ENCODE measurements at regions not wholly inside any gene's neighbourhood (a gene's known extent, or its start where the extent isn't known, plus 50 kb on each side); places are given as distances from the start of the nearest gene placed in this dataset.

DNA sequence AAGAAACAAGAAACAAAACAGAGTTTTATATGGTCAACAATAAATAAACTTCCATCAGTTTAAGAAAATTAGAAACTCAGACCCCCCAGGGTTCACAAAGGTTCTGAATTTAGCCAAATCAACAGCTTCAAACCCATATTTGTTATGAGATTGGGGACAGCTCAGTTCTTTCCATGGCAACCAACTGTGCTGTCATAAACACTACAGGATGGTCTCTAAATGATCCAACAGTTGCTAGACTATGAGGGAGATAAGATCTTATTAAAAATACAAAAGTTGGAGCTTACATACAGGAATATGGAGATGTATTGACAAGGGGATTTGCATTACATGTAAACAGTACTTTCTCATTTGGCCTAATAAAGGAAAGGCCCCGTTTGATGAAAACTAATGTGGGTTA lies 154.6 kb upstream of the CTAGE1 start:
- H3K4me3 ChIP-seq (replicated peaks; ENCODE audit: insufficient read depth, low read length) = no peak overlapping the region
- TF ChIP-seq, protein P1, sequence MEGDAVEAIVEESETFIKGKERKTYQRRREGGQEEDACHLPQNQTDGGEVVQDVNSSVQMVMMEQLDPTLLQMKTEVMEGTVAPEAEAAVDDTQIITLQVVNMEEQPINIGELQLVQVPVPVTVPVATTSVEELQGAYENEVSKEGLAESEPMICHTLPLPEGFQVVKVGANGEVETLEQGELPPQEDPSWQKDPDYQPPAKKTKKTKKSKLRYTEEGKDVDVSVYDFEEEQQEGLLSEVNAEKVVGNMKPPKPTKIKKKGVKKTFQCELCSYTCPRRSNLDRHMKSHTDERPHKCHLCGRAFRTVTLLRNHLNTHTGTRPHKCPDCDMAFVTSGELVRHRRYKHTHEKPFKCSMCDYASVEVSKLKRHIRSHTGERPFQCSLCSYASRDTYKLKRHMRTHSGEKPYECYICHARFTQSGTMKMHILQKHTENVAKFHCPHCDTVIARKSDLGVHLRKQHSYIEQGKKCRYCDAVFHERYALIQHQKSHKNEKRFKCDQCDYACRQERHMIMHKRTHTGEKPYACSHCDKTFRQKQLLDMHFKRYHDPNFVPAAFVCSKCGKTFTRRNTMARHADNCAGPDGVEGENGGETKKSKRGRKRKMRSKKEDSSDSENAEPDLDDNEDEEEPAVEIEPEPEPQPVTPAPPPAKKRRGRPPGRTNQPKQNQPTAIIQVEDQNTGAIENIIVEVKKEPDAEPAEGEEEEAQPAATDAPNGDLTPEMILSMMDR (IDR thresholded peaks at IDR 0.05; ENCODE audit: insufficient read depth, low read length) = no peak
- TF ChIP-seq POLR2AphosphoS5 (IDR thresholded peaks at IDR 0.05; ENCODE audit: low read depth) (no peak), SPI1 (IDR thresholded peaks at IDR 0.05; ENCODE audit: borderline replicate concordance, low read depth) (no peak), GABPA (IDR thresholded peaks at IDR 0.05; ENCODE audit: low read depth) (no peak)
- TF ChIP-seq, protein P2, sequence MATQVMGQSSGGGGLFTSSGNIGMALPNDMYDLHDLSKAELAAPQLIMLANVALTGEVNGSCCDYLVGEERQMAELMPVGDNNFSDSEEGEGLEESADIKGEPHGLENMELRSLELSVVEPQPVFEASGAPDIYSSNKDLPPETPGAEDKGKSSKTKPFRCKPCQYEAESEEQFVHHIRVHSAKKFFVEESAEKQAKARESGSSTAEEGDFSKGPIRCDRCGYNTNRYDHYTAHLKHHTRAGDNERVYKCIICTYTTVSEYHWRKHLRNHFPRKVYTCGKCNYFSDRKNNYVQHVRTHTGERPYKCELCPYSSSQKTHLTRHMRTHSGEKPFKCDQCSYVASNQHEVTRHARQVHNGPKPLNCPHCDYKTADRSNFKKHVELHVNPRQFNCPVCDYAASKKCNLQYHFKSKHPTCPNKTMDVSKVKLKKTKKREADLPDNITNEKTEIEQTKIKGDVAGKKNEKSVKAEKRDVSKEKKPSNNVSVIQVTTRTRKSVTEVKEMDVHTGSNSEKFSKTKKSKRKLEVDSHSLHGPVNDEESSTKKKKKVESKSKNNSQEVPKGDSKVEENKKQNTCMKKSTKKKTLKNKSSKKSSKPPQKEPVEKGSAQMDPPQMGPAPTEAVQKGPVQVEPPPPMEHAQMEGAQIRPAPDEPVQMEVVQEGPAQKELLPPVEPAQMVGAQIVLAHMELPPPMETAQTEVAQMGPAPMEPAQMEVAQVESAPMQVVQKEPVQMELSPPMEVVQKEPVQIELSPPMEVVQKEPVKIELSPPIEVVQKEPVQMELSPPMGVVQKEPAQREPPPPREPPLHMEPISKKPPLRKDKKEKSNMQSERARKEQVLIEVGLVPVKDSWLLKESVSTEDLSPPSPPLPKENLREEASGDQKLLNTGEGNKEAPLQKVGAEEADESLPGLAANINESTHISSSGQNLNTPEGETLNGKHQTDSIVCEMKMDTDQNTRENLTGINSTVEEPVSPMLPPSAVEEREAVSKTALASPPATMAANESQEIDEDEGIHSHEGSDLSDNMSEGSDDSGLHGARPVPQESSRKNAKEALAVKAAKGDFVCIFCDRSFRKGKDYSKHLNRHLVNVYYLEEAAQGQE (IDR thresholded peaks at IDR 0.05; ENCODE audit: insufficient replicate concordance, low read depth) = no peak
- H3K27ac ChIP-seq (replicated peaks) = no peak overlapping the region
- no peaks in the 10 kb centered on the region for H3K27me3 ChIP-seq (ENCODE audit: insufficient read depth, poor library complexity, severe bottlenecking)
- DNase-seq (ENCODE audit: low read depth in 1 of 2, low spot score in 1 of 2) = no peak

DNA sequence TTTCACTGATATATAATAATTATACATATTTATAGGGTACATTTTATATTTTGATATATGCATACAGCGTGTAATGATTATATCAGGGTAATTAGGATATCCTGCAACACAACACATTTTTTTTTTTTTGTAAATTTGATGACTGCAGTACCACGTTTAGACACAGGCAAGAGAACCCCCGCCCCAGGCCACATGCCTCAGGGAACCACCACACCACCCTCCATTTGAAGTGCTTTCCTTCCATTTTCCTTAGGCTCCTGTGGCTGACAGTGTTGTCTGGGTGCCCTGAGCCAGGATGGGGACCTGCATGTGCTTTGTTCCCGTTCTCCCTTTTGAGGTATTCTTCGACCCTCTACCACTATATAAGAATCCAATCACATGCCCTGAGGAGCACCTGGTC lies 161.6 kb upstream of the CTAGE1 start:
- Histone ChIP-seq H3K27me3 (ENCODE audit: insufficient read depth, poor library complexity, severe bottlenecking) (no peaks in the 10 kb centered on the region), H3K4me3 (replicated peaks; ENCODE audit: insufficient read depth, low read length) (no peak overlapping the region), H3K27ac (replicated peaks) (no peak overlapping the region)
- TF ChIP-seq GABPA (IDR thresholded peaks at IDR 0.05; ENCODE audit: low read depth) (no peak), POLR2AphosphoS5 (IDR thresholded peaks at IDR 0.05; ENCODE audit: low read depth) (no peak), SPI1 (IDR thresholded peaks at IDR 0.05; ENCODE audit: borderline replicate concordance, low read depth) (no peak)
- TF ChIP-seq, protein P2 (IDR thresholded peaks at IDR 0.05; ENCODE audit: insufficient replicate concordance, low read depth) = no peak
- TF ChIP-seq, protein P1 (IDR thresholded peaks at IDR 0.05; ENCODE audit: insufficient read depth, low read length) = no peak
- DNase-seq (ENCODE audit: low read depth in 1 of 2, low spot score in 1 of 2) = no peak

DNA sequence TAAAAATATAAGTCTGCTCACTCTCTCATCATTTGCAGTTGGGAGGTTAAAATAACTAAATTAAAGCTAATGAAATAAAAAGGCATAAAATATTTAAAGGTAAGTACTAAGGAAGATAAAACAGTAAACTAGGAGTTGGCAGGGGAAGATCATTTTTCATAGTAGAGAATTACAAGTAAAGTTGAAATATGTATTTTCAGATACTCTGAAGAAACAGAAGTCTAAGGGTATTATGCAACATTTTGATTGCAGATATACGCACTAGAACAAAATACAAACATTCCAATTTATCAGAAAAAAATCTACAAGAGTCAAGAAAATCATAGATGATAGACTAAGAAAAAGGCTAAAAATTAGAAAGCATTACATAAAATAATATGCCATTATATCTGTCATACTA lies 167.6 kb upstream of the CTAGE1 start:
- H3K27me3 ChIP-seq (ENCODE audit: insufficient read depth, poor library complexity, severe bottlenecking) = peaks cover 3% of the 10 kb centered on the region
- TF ChIP-seq POLR2AphosphoS5 (IDR thresholded peaks at IDR 0.05; ENCODE audit: low read depth) (no peak), GABPA (IDR thresholded peaks at IDR 0.05; ENCODE audit: low read depth) (no peak), SPI1 (IDR thresholded peaks at IDR 0.05; ENCODE audit: borderline replicate concordance, low read depth) (no peak)
- TF ChIP-seq, protein P1 (IDR thresholded peaks at IDR 0.05; ENCODE audit: insufficient read depth, low read length) = no peak
- TF ChIP-seq, protein P2 (IDR thresholded peaks at IDR 0.05; ENCODE audit: insufficient replicate concordance, low read depth) = no peak
- no peak overlapping the region for H3K4me3 ChIP-seq (replicated peaks; ENCODE audit: insufficient read depth, low read length)
- no peak for DNase-seq (ENCODE audit: low read depth in 1 of 2, low spot score in 1 of 2)
- no peak overlapping the region for H3K27ac ChIP-seq (replicated peaks)

Data from HL-60 (cell line).